Stromal cell of bone marrow (primary cell): ENCODE measurements at regions not wholly inside any gene's neighbourhood (a gene's known extent, or its start where the extent isn't known, plus 50 kb on each side); places are given as distances from the start of the nearest gene placed in this dataset.

Experiments used
- DNase-seq: peaks from one replicate; pipeline ENCODE4 v3.0.0-alpha.2; 2012; ENCODE audit warnings: low read depth

DNA sequence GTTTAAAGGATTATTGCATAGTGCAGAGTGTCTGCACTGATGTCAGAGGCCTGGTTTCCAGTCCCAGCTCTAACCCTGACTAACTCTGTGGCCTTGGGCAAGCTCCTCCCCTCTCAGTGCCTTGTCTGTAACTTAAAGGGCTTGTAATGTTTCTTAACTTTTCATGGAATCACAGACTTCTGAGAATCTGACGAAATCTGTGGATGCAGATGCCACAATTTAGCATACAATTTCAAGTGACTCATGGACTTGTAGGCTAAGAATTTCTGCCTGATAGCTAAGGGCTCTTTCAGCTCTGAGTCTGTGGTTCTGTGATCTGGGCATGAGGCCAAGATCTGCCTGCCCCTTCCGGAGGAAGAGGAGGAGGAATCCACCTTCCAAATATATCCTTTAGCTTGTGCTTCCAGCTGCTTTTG lies 236.9 kb downstream of the AR start:
- peak; percentile 89 for DNase-seq

DNA sequence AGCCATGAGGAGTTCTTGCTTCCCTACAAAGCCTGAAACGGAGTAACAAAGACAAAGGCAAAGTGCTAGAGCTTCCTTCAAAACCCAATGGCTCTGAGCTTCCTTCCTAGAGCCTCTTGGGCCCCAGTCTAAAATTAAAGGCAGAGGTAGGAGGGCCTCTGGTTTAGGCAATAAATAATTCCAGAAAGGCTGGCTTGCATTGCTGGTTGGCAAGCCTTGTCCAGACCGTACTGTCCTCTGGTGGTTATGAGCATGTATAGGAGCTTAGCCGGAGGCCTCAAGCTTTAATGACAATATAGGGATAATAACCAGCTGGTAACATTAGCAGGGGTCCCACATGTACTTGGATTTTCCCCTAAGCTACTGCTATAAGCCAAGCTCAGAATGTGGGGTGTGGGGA lies 237.3 kb downstream of the AR start:
- DNase-seq, result peak; percentile 22

DNA sequence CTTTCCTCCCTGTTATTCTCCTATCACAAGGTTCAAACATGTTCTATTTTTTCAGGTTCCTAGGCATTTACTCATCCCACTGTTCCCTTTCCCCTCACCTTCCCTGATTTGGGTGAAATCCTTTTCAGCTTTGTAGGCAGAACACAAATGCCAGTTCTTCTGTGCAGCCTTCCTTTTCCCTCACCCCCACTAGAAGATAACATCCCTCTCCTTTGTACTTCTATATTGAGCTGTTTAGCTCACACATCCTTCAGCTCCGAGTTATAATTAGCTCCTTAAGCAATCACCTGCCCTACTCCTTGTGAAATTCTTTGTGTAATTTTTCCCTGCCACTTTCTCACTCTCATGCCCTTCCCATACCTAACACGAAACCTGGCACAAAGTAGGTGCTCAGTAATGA lies 240.9 kb downstream of the AR start:
- no peak for DNase-seq

DNA sequence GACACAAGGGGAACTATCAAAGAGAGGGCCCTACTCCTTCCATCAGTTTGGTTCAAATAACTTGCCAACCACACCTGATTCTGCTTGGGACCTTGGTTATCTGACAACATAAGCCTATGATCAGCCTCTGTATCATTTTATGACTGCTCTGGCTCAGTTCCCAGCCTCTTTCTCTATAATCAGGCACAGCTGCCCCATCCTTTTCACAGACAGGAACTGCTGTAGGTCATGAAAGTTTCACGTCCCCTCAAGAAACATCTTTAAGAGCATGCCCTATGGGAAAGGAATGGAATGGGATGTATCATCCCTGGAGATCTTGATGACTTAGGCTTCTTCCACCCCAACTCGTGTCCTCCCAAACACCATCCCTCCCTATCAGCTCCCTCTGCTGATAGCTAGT lies 243.4 kb downstream of the AR start:
- no peak for DNase-seq

DNA sequence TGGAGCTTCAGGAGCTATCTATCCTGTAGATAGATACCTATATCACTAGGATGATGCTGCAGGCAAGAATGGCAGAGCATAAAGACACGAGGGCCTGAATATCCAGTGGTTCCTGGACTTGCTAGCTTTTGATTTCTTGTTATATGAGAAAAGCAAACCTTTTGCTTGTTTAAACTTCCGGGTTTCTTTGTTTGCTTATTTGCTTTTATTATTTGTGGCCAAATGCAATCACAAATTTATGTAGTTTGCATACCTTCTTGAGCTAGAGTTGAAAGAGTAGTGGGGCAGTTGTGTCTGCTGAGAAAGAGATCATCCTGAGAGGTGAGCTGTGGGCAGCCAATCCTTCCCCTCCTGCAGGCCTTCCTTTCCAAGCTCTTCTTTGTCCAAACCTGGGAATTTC lies 245.7 kb downstream of the AR start:
- no peak for DNase-seq
